BE2C (cell line): ENCODE measurements at regions not wholly inside any gene's neighbourhood (a gene's known extent, or its start where the extent isn't known, plus 50 kb on each side); places are given as distances from the start of the nearest gene placed in this dataset.

Source experiments
- DNase-seq: peaks from one replicate; pipeline ENCODE4 v3.0.0-alpha.2; 2020
- H3K27me3 ChIP-seq: fragments of 250-450 bp; sonication (Bioruptor Pico); 2 replicates; pipeline ENCODE4 v1.5.1; 2020; ENCODE audit warnings: mild to moderate bottlenecking
- H3K36me3 ChIP-seq: fragments of 250-450 bp; sonication (Bioruptor Pico); 2 replicates; pipeline ENCODE4 v1.5.1; 2020; ENCODE audit warnings: mild to moderate bottlenecking
- H3K4me1 ChIP-seq: fragments of 250-450 bp; sonication (Bioruptor Pico); 2 replicates; pipeline ENCODE4 v1.5.1; 2020
- H3K4me3 ChIP-seq: 2 replicates; pipeline ENCODE4 v1.5.1; 2011; ENCODE audit warnings: low read depth, low read length
- H3K9me3 ChIP-seq: fragments of 250-450 bp; sonication (Bioruptor Pico); 2 replicates; pipeline ENCODE4 v1.5.1; 2020
- CTCF ChIP-seq: IDR thresholded peaks from 2 replicates; pipeline ENCODE4 v1.5.1; 2012; ENCODE audit warnings: mild to moderate bottlenecking, low read depth, low read length

- DNase-seq: no peak
- H3K4me3 ChIP-seq: no peak overlapping the region
- H3K9me3 ChIP-seq: no peaks in the 10 kb centered on the region
- TF ChIP-seq CTCF: no peak
- no peaks in the 10 kb centered on the region for H3K4me1 ChIP-seq
- H3K27me3 ChIP-seq: no peaks in the 10 kb centered on the region
- no peaks in the 10 kb centered on the region for H3K36me3 ChIP-seq
Measured at GRCh38 chr4:18686338-18687037, 664.9 kb upstream of the LCORL start.

DNA sequence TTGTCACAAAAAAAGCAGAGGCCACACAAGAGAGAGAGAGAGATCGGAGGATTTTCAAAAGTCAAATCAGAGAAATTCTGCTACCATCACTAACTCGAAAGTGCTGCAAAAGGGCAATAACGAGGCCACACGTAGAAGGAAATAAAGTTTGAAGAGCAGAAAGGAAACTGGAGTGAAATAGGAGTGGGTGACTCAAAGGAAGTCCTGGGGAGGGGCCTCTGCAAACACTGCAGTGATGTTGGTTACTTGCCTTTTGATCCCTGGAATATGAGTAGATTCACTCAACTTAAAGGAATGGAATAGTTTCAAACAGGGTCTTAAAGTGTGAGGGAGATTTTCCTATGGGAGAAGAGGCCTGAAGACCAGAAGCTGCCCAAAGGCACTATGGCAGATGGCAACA, 663.4 kb upstream of the LCORL start:
- H3K27me3 ChIP-seq: no peaks in the 10 kb centered on the region; the same call in 1 of the 2 replicates
- no peaks in the 10 kb centered on the region for H3K9me3 ChIP-seq
- no peaks in the 10 kb centered on the region for H3K4me1 ChIP-seq
- H3K4me3 ChIP-seq: no peak overlapping the region
- no peaks in the 10 kb centered on the region for H3K36me3 ChIP-seq
- TF ChIP-seq CTCF: no peak
- no peak for DNase-seq

DNA sequence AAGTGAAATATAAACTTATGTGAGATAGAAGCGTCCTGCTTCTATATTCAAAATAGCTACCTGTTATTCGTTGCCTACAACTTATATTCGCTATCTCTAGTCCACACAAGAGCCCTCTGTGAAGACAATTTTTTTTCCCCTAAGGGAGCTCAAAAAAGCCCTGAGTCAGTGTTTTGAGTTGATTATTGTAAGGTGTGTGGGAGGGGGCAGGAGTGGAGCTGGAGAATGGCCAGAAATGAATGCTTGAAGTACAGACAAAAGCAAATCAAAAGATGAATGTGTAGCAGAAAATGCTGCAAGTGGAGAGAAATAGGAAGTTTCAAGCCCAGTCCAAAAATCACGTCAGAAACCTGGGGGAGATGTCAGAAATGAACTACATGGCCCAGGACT, 655.0 kb upstream of the LCORL start:
- Histone ChIP-seq H3K4me3 (no peak overlapping the region), H3K9me3 (no peaks in the 10 kb centered on the region), H3K4me1 (no peaks in the 10 kb centered on the region), H3K27me3 (no peaks in the 10 kb centered on the region; the same call in 1 of the 2 replicates), H3K36me3 (no peaks in the 10 kb centered on the region)
- no peak for DNase-seq
- no peak for TF ChIP-seq CTCF

DNA sequence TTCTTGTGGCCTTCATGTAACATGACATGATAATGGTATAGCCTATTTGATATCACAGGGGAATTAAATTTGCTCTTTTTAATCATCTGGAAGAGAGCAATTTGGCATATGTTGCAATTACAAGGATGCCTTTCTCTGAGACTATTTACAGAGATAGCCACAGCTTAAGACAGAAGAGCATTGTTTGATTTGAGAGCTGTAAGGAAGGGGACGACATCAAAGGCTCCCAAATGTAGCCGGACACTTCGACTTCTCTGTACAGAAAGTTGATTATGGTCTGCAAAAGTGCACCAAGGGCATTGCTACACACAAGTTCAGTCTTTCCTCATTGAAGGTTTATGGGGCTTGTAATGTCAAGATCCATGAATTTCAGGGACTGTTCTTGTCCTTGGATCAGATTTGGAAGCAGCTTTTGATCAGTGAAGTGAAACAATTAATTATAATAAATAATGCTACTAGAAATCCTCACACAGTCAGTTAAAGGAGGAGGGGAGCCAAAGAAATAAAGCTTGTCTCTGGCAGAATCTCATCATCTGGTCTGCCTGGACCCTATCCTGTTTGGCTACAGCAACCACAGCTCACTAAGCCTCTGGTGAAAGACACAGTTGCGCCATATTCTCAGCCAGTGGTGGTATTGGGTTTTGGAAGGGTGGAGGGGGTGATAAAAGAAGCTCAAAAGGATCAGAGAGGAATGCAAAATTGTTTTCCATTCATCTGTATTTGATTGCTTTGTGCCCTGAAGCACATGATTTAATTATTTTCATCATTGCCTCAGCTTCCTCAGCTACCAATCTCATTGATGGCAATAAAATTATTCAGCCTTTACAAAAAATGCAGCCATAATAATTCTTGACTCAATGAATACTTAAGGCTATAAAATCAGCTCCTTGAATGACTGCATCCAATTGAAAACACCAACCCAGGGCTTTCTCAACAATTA, 654.3 kb upstream of the LCORL start:
- H3K4me3 ChIP-seq: no peak overlapping the region
- H3K4me1 ChIP-seq: no peaks in the 10 kb centered on the region
- H3K36me3 ChIP-seq: no peaks in the 10 kb centered on the region
- H3K27me3 ChIP-seq: no peaks in the 10 kb centered on the region; the same call in 1 of the 2 replicates
- H3K9me3 ChIP-seq: no peaks in the 10 kb centered on the region
- no peak for TF ChIP-seq CTCF
- no peak for DNase-seq

DNA sequence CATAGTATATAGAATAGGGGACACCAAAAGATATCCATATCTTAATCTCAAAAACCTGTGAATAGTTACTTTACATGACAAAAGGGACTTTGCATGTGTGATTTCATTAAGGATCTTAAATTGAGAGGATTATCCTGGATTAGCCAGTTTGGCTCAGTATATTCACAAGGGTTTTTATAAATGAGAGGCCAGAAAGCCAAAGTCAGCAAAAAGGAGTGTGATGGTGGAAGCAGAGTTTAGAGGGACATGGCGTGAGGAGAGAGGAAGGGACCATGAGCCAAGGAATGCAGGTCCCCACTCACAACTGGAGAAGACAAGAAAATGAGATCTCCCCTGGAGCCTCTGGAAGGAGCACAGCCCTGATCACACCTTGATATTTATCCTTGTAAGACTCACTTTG, 648.5 kb upstream of the LCORL start:
- TF ChIP-seq CTCF: no peak
- Histone ChIP-seq H3K9me3 (no peaks in the 10 kb centered on the region), H3K36me3 (no peaks in the 10 kb centered on the region), H3K4me3 (no peak overlapping the region), H3K4me1 (no peaks in the 10 kb centered on the region), H3K27me3 (no peaks in the 10 kb centered on the region)
- no peak for DNase-seq

- no peak for DNase-seq
- Histone ChIP-seq H3K27me3 (no peaks in the 10 kb centered on the region), H3K4me3 (no peak overlapping the region), H3K36me3 (no peaks in the 10 kb centered on the region), H3K9me3 (no peaks in the 10 kb centered on the region), H3K4me1 (no peaks in the 10 kb centered on the region)
- no peak for TF ChIP-seq CTCF
Measured at GRCh38 chr4:18669390-18669789, 647.8 kb upstream of the LCORL start.
